ENCODE measurements at regions not wholly inside any gene's neighbourhood (a gene's known extent, or its start where the extent isn't known, plus 50 kb on each side); places are given as distances from the start of the nearest gene placed in this dataset.

DNA sequence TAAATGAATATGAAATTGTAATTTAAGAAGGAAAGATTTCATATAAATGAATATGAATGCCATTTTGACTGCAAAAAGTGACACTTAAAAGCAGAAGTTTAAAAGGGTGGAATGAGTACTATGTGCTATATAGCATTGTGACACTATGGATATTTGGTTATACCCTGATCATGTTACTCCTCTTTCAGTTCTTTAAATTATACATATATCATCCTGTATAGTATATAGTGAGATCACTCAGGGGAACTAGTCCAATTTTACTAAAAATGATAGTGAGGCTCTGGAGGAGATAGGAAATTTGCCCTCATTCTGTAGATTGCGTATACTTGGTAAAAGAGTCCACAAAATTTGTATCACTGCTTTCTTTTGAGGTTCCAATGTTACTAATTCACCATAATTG is 155.7 kb upstream of the BTG1 start:
- POLR2A ChIA-PET (ENCODE audit: unreplicated experiment): no interaction called here

DNA sequence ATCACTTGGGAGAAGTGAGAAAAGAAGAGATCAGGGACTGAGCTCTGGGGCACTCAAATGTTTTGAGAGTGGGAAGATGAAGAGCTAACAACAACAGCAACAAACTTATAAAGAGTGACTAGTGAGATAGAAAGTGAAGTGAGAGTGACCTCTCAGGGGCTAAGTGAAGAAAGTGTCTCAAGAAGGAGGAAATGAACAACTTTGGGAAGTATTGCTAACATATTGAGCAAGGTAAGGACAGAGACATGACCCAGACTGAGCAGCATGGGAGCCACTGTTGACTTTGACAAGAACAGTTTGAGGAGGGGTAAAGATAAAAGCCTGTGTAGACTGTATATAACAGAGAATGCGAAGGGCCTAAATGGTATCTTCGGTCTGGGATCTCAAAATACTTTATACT is 155.1 kb upstream of the BTG1 start:
- Histone ChIP-seq H3K4me1 (ENCODE audit: insufficient read depth, low read length) (0 out of 2 replicates have a peak, but pooled peaks cover 4% of the 10 kb centered on the region), H3K9me2 (replicated peaks; ENCODE audit: low read length) (no peaks in the 10 kb centered on the region), H3K4me3 (ENCODE audit: low read length) (no peak overlapping the region), H3K36me3 (ENCODE audit: low read depth, low read length) (no peaks in the 10 kb centered on the region), H3K27me3 (ENCODE audit: low read length) (no peaks in the 10 kb centered on the region), H3K9me3 (ENCODE audit: low read length) (no peaks in the 10 kb centered on the region), H3F3A (ENCODE audit: low read length, unreplicated experiment) (no peaks in the 10 kb centered on the region), H3K79me2 (ENCODE audit: low read length) (no peaks in the 10 kb centered on the region), H4K20me1 (ENCODE audit: low read length) (no peaks in the 10 kb centered on the region), H3K4me2 (ENCODE audit: low read length) (no peak overlapping the region), H2AFZ (ENCODE audit: low read length) (no peak overlapping the region), H3K9ac (ENCODE audit: low read length) (no peak overlapping the region), H3K27ac (ENCODE audit: low read length) (no peak overlapping the region)
- TF ChIP-seq, protein P1, sequence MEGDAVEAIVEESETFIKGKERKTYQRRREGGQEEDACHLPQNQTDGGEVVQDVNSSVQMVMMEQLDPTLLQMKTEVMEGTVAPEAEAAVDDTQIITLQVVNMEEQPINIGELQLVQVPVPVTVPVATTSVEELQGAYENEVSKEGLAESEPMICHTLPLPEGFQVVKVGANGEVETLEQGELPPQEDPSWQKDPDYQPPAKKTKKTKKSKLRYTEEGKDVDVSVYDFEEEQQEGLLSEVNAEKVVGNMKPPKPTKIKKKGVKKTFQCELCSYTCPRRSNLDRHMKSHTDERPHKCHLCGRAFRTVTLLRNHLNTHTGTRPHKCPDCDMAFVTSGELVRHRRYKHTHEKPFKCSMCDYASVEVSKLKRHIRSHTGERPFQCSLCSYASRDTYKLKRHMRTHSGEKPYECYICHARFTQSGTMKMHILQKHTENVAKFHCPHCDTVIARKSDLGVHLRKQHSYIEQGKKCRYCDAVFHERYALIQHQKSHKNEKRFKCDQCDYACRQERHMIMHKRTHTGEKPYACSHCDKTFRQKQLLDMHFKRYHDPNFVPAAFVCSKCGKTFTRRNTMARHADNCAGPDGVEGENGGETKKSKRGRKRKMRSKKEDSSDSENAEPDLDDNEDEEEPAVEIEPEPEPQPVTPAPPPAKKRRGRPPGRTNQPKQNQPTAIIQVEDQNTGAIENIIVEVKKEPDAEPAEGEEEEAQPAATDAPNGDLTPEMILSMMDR (conservative IDR thresholded peaks at IDR 0.05; ENCODE audit: low read depth, low read length): no peak
- TF ChIP-seq EZH2 (IDR thresholded peaks at IDR 0.05; ENCODE audit: low read length, unreplicated experiment) (no peak), EZH2phosphoT487 (IDR thresholded peaks at IDR 0.05; ENCODE audit: borderline replicate concordance, low read length) (no peak)
- ChIA-PET POLR2A (ENCODE audit: unreplicated experiment) (no interaction called here), CTCF (no interaction called here)
- BruUV-seq (replicated peaks): no TSS peak
- ATAC-seq (no peak), DNase-seq (no peak)
- intact Hi-C loops (cut with micrococcal nuclease): no loop called here

More for the DNA sequence above, 155.7 kb upstream of the BTG1 start:
- Histone ChIP-seq H3F3A (ENCODE audit: low read length, unreplicated experiment) (no peaks in the 10 kb centered on the region), H3K9me2 (replicated peaks; ENCODE audit: low read length) (no peaks in the 10 kb centered on the region), H3K4me2 (ENCODE audit: low read length) (no peak overlapping the region), H4K20me1 (ENCODE audit: low read length) (no peaks in the 10 kb centered on the region), H3K36me3 (ENCODE audit: low read depth, low read length) (no peaks in the 10 kb centered on the region), H3K4me1 (ENCODE audit: insufficient read depth, low read length) (0 out of 2 replicates have a peak, but pooled peaks cover 4% of the 10 kb centered on the region), H2AFZ (ENCODE audit: low read length) (no peak overlapping the region), H3K27ac (ENCODE audit: low read length) (no peak overlapping the region), H3K79me2 (ENCODE audit: low read length) (no peaks in the 10 kb centered on the region), H3K9ac (ENCODE audit: low read length) (no peak overlapping the region), H3K9me3 (ENCODE audit: low read length) (no peaks in the 10 kb centered on the region), H3K27me3 (ENCODE audit: low read length) (no peaks in the 10 kb centered on the region), H3K4me3 (ENCODE audit: low read length) (no peak overlapping the region)
- ATAC-seq (no peak), DNase-seq (no peak)
- intact Hi-C loops (cut with micrococcal nuclease): no loop called here
- CTCF ChIA-PET: no interaction called here
- TF ChIP-seq EZH2 (IDR thresholded peaks at IDR 0.05; ENCODE audit: low read length, unreplicated experiment) (no peak), EZH2phosphoT487 (IDR thresholded peaks at IDR 0.05; ENCODE audit: borderline replicate concordance, low read length) (no peak)
- TF ChIP-seq, protein P1 (conservative IDR thresholded peaks at IDR 0.05; ENCODE audit: low read depth, low read length): no peak
- no TSS peak for BruUV-seq (replicated peaks)

DNA sequence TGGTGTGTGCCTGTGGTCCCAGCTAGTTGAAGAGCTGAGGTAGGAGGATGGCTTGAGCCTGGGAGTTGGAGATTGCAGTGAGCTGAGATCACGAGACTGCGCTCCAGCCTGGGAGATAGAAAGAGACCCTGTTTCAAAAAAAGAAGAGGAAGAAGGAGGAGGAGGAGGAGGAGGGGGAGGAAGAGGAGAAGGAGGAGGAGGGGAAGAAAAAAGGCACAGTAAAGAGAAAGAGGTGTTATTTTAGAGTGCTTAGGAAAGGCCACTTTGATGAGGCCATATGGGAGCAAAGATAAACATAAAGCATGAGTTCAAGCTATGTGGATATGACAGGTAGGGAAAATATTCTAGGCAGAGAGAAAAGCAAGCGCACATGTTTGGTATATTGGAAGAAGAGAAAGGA is 154.1 kb upstream of the BTG1 start:
- no peaks in the 10 kb centered on the region for H3K79me2 ChIP-seq (ENCODE audit: low read length)
- no peak for ATAC-seq
- H3K36me3 ChIP-seq (ENCODE audit: low read depth, low read length): no peaks in the 10 kb centered on the region
- no peaks in the 10 kb centered on the region for H4K20me1 ChIP-seq (ENCODE audit: low read length)
- BruUV-seq (replicated peaks): no TSS peak
- no peak overlapping the region for H3K27ac ChIP-seq (ENCODE audit: low read length)
- H3K9me2 ChIP-seq (replicated peaks; ENCODE audit: low read length): no peaks in the 10 kb centered on the region
- no peaks in the 10 kb centered on the region for H3K9me3 ChIP-seq (ENCODE audit: low read length)
- H3K27me3 ChIP-seq (ENCODE audit: low read length): no peaks in the 10 kb centered on the region
- DNase-seq: no peak
- no peak for TF ChIP-seq EZH2phosphoT487 (IDR thresholded peaks at IDR 0.05; ENCODE audit: borderline replicate concordance, low read length)
- TF ChIP-seq EZH2 (IDR thresholded peaks at IDR 0.05; ENCODE audit: low read length, unreplicated experiment): no peak
- TF ChIP-seq, protein P1 (conservative IDR thresholded peaks at IDR 0.05; ENCODE audit: low read depth, low read length): no peak
- no peak overlapping the region for H2AFZ ChIP-seq (ENCODE audit: low read length)
- no peak overlapping the region for H3K4me3 ChIP-seq (ENCODE audit: low read length)
- intact Hi-C loops (cut with micrococcal nuclease): no loop called here
- 0 out of 2 replicates have a peak, but pooled peaks cover 4% of the 10 kb centered on the region for H3K4me1 ChIP-seq (ENCODE audit: insufficient read depth, low read length)
- POLR2A ChIA-PET (ENCODE audit: unreplicated experiment): no interaction called here
- H3K4me2 ChIP-seq (ENCODE audit: low read length): no peak overlapping the region
- H3K9ac ChIP-seq (ENCODE audit: low read length): no peak overlapping the region
- H3F3A ChIP-seq (ENCODE audit: low read length, unreplicated experiment): no peaks in the 10 kb centered on the region
- CTCF ChIA-PET: no interaction called here
